Endodermal cell (in vitro differentiated cells): ENCODE measurements at regions not wholly inside any gene's neighbourhood (a gene's known extent, or its start where the extent isn't known, plus 50 kb on each side); places are given as distances from the start of the nearest gene placed in this dataset.

Source experiments
- DNase-seq: peaks from one replicate; pipeline ENCODE4 v3.0.0-alpha.2; 2017
- H3K27ac ChIP-seq: 2 replicates; pipeline ENCODE4 v1.5.1; 2013; ENCODE audit warnings: mild to moderate bottlenecking, low read depth, low read length, moderate library complexity
- H3K27me3 ChIP-seq: 2 replicates; pipeline ENCODE4 v1.6.1; 2013; ENCODE audit warnings: mild to moderate bottlenecking, low read length, moderate library complexity; ENCODE audit not compliant: insufficient read depth, control insufficient read depth, poor library complexity, severe bottlenecking
- H3K36me3 ChIP-seq: 2 replicates; pipeline ENCODE4 v1.7.0; 2013; ENCODE audit warnings: mild to moderate bottlenecking, low read length, moderate library complexity; ENCODE audit not compliant: control insufficient read depth, insufficient read depth
- H3K4me1 ChIP-seq: one replicate; pipeline ENCODE4 v1.7.0; 2013; ENCODE audit warnings: low read length; ENCODE audit not compliant: control insufficient read depth, insufficient read depth
- H3K4me3 ChIP-seq: 2 replicates; pipeline ENCODE4 v1.5.1; 2013; ENCODE audit warnings: mild to moderate bottlenecking, low read length, moderate library complexity
- H3K9ac ChIP-seq: 2 replicates; pipeline ENCODE4 v1.6.1; 2013; ENCODE audit warnings: mild to moderate bottlenecking, low read length, moderate library complexity; ENCODE audit not compliant: poor library complexity, severe bottlenecking; ENCODE audit errors: extremely low read depth
- H3K9me3 ChIP-seq: 2 replicates; pipeline ENCODE4 v1.6.1; 2013; ENCODE audit warnings: mild to moderate bottlenecking, low read length, moderate library complexity; ENCODE audit not compliant: control insufficient read depth
- H3K27ac Mint-ChIP-seq: 2 replicates; pipeline ENCODE4 v1.8.0; 2020; ENCODE audit warnings: mixed read lengths
- H3K27me3 Mint-ChIP-seq: 2 replicates; pipeline ENCODE4 v1.8.0; 2021; ENCODE audit warnings: mild to moderate bottlenecking, mixed read lengths; ENCODE audit not compliant: insufficient read depth
- H3K36me3 Mint-ChIP-seq: 2 replicates; pipeline ENCODE4 v1.8.0; 2020; ENCODE audit warnings: low read depth, mixed read lengths
- H3K4me1 Mint-ChIP-seq: 2 replicates; pipeline ENCODE4 v1.8.0; 2020; ENCODE audit warnings: mixed read lengths
- H3K4me3 Mint-ChIP-seq: 2 replicates; pipeline ENCODE4 v1.8.0; 2020; ENCODE audit warnings: mild to moderate bottlenecking, moderate library complexity, mixed read lengths
- H3K9me3 Mint-ChIP-seq: 2 replicates; pipeline ENCODE4 v1.8.0; 2020; ENCODE audit warnings: mild to moderate bottlenecking, mixed read lengths
- CTCF ChIP-seq: fragments of 200-600 bp; sonication (generic); conservative IDR thresholded peaks from 2 replicates; pipeline ENCODE4 v1.5.0; 2021; ENCODE audit warnings: antibody characterized with exemption, mild to moderate bottlenecking
- WGBS, 2 experiments: methylation state at CpG; one replicate each; pipeline versions ENCODE4 v1.1.5 to v1.1.7; 2013; ENCODE audit warnings: missing lambda C conversion rate in 2 of 2, mixed read lengths in 1 of 2; ENCODE audit not compliant: insufficient coverage in 1 of 2, insufficient read length in 1 of 2; 5-methylcytosine and 5-hydroxymethylcytosine counted together

- no peak overlapping the region for H3K9ac ChIP-seq
- H3K9me3 ChIP-seq: peaks cover 14% of the 10 kb centered on the region
- no peak overlapping the region for H3K4me3 ChIP-seq
- H3K27ac Mint-ChIP-seq: no peak overlapping the region
- H3K4me3 Mint-ChIP-seq: no peak overlapping the region
- H3K27me3 Mint-ChIP-seq: no peaks in the 10 kb centered on the region
- H3K27me3 ChIP-seq: no peaks in the 10 kb centered on the region
- H3K36me3 Mint-ChIP-seq: no peaks in the 10 kb centered on the region
- no peak for DNase-seq
- no peak overlapping the region for H3K27ac ChIP-seq
- H3K4me1 ChIP-seq: no peaks in the 10 kb centered on the region
- TF ChIP-seq CTCF: no peak
- WGBS, 2 experiments: 65 to 86% methylated on average over 1 of the region's 1 CpG
- H3K9me3 Mint-ChIP-seq: peaks cover 26% of the 10 kb centered on the region
- H3K36me3 ChIP-seq: no peaks in the 10 kb centered on the region
- H3K4me1 Mint-ChIP-seq: no peaks in the 10 kb centered on the region
Measured at GRCh38 chr16:17628983-17629382, 158.2 kb upstream of the XYLT1 start.

- WGBS, 2 experiments: 94 to 100% methylated on average over 1 to 3 of the region's 3 CpGs
- peaks cover 19% of the 10 kb centered on the region for H3K9me3 Mint-ChIP-seq
- no peak for DNase-seq
Measured at GRCh38 chr16:17622366-17622765, 151.6 kb upstream of the XYLT1 start.

GRCh38 chr16:17619261-17619660, 148.5 kb upstream of the XYLT1 start:
- 80 to 91% methylated on average over 3 to 8 of the region's 8 CpGs for WGBS, 2 experiments
- H3K9me3 Mint-ChIP-seq: no peaks in the 10 kb centered on the region
- no peaks in the 10 kb centered on the region for H3K27me3 ChIP-seq
- no peaks in the 10 kb centered on the region for H3K9me3 ChIP-seq
- H3K27ac Mint-ChIP-seq: no peak overlapping the region
- H3K4me1 Mint-ChIP-seq: no peaks in the 10 kb centered on the region
- DNase-seq: no peak
- H3K27me3 Mint-ChIP-seq: no peaks in the 10 kb centered on the region
- no peak overlapping the region for H3K4me3 ChIP-seq
- no peaks in the 10 kb centered on the region for H3K36me3 ChIP-seq
- no peak overlapping the region for H3K4me3 Mint-ChIP-seq
- H3K4me1 ChIP-seq: no peaks in the 10 kb centered on the region
- no peak overlapping the region for H3K27ac ChIP-seq
- H3K9ac ChIP-seq: no peak overlapping the region
- no peaks in the 10 kb centered on the region for H3K36me3 Mint-ChIP-seq
- no peak for TF ChIP-seq CTCF

More at GRCh38 chr16:17622366-17622765, 151.6 kb upstream of the XYLT1 start:
- Histone ChIP-seq H3K9ac (no peak overlapping the region), H3K27ac (no peak overlapping the region), H3K4me1 (no peaks in the 10 kb centered on the region), H3K27me3 (no peaks in the 10 kb centered on the region), H3K36me3 (no peaks in the 10 kb centered on the region), H3K4me3 (no peak overlapping the region), H3K9me3 (peaks cover 9% of the 10 kb centered on the region)
- H3K36me3 Mint-ChIP-seq: no peaks in the 10 kb centered on the region
- no peaks in the 10 kb centered on the region for H3K27me3 Mint-ChIP-seq
- H3K4me1 Mint-ChIP-seq: no peaks in the 10 kb centered on the region
- no peak overlapping the region for H3K4me3 Mint-ChIP-seq
- TF ChIP-seq CTCF: no peak
- no peak overlapping the region for H3K27ac Mint-ChIP-seq
